Gastrocnemius medialis (tissue), 4 donors: ENCODE measurements at regions not wholly inside any gene's neighbourhood (a gene's known extent, or its start where the extent isn't known, plus 50 kb on each side); places are given as distances from the start of the nearest gene placed in this dataset.

Source experiments
- CTCF ChIP-seq, 5 experiments: fragments of 450-650 bp in 3 of 5; fragments of 200-600 bp in 2 of 5; sonication (generic) in 2 of 5; IDR thresholded peaks in 4 of 5; conservative IDR thresholded peaks in 1 of 5; 1 replicate in 4 of 5; 2 replicates in 1 of 5; pipeline ENCODE4 v1.5.1; 2016 to 2019; ENCODE audit warnings: antibody characterized with exemption in 5 of 5, mild to moderate bottlenecking in 3 of 5, moderate library complexity in 3 of 5
- POLR2A ChIP-seq, 2 donors: fragments of 450-650 bp; IDR thresholded peaks; one replicate each; pipeline ENCODE4 v1.6.1; 2017; ENCODE audit warnings: antibody characterized with exemption in 2 of 2, mild to moderate bottlenecking in 2 of 2, moderate library complexity in 2 of 2

GRCh38 chr5:117792476-117792875, 1195.9 kb downstream of the DTWD2 start:
- TF ChIP-seq POLR2A (IDR thresholded peaks at IDR 0.05) (no peak), CTCF (IDR thresholded peaks at IDR 0.05 in 4 of 5, conservative IDR thresholded peaks at IDR 0.05 in 1 of 5) (no peak)
